ENCODE measurements at regions not wholly inside any gene's neighbourhood (a gene's known extent, or its start where the extent isn't known, plus 50 kb on each side); places are given as distances from the start of the nearest gene placed in this dataset.

- Histone ChIP-seq H3K27ac (ENCODE audit: extremely low read depth, low read depth, low read length) (no peak overlapping the region), H3K4me3 (ENCODE audit: low read depth, low read length) (no peak overlapping the region), H3K36me3 (ENCODE audit: control insufficient read depth in 2 of 2, insufficient read depth in 1 of 2, low read length in 2 of 2) (no peaks in the 10 kb centered on the region), H3K9me3 (ENCODE audit: control insufficient read depth, insufficient read depth, low read depth, low read length) (no peaks in the 10 kb centered on the region), H3K4me1 (ENCODE audit: control insufficient read depth, insufficient read depth, low read length) (no peaks in the 10 kb centered on the region)
- CTCF ChIA-PET, result no interaction called here
- no peak for TF ChIP-seq BCL11A (tag by site-specific recombination; IDR thresholded peaks at IDR 0.05; ENCODE audit: low read depth)
- no peak for TF ChIP-seq ZNF18 (tag by site-specific recombination; IDR thresholded peaks at IDR 0.05)
- TF ChIP-seq ZNF843 (tag by site-specific recombination; IDR thresholded peaks at IDR 0.05), result no peak
- no peak for TF ChIP-seq ZNF416 (tag by site-specific recombination; IDR thresholded peaks at IDR 0.05)
- TF ChIP-seq TSHZ1 (tag by site-specific recombination; IDR thresholded peaks at IDR 0.05; ENCODE audit: borderline replicate concordance), result no peak
- TF ChIP-seq ZNF23 (tag by site-specific recombination; IDR thresholded peaks at IDR 0.05; ENCODE audit: borderline replicate concordance), result no peak
- no peak for TF ChIP-seq ZNF571 (tag by site-specific recombination; IDR thresholded peaks at IDR 0.05)
- no peak for TF ChIP-seq ZEB2 (tag by site-specific recombination; IDR thresholded peaks at IDR 0.05)
- TF ChIP-seq ZNF488 (tag by site-specific recombination; IDR thresholded peaks at IDR 0.05), result no peak
- TF ChIP-seq ZBTB7A (tag by site-specific recombination; IDR thresholded peaks at IDR 0.05; ENCODE audit: low read depth), result no peak
- TF ChIP-seq ZNF274 (IDR thresholded peaks at IDR 0.05; ENCODE audit: low read length), result no peak
- no peak for TF ChIP-seq ZNF274 (tag by site-specific recombination; IDR thresholded peaks at IDR 0.05; ENCODE audit: borderline replicate concordance)
- no peak for TF ChIP-seq ZFHX2 (tag by site-specific recombination; conservative IDR thresholded peaks at IDR 0.05)
- POLR2A ChIA-PET, result no interaction called here
Measured at GRCh38 chr15:27638958-27639357, 460.2 kb downstream of the OCA2 start.

GRCh38 chr15:27635916-27636315 is 463.2 kb downstream of the OCA2 start:
- Histone ChIP-seq H3K4me3 (ENCODE audit: low read depth, low read length) (no peak overlapping the region), H3K4me1 (ENCODE audit: control insufficient read depth, insufficient read depth, low read length) (no peaks in the 10 kb centered on the region), H3K27ac (ENCODE audit: extremely low read depth, low read depth, low read length) (no peak overlapping the region), H3K36me3 (ENCODE audit: control insufficient read depth in 2 of 2, insufficient read depth in 1 of 2, low read length in 2 of 2) (no peaks in the 10 kb centered on the region), H3K9me3 (ENCODE audit: control insufficient read depth, insufficient read depth, low read depth, low read length) (no peaks in the 10 kb centered on the region)
- CTCF ChIA-PET, result no interaction called here
- TF ChIP-seq FEZF1 (tag by site-specific recombination; IDR thresholded peaks at IDR 0.05), result no peak
- TF ChIP-seq SP3 (tag by site-specific recombination; IDR thresholded peaks at IDR 0.05), result no peak
- TF ChIP-seq INSM2 (tag by site-specific recombination; IDR thresholded peaks at IDR 0.05), result no peak
- TF ChIP-seq ZNF37A (tag by site-specific recombination; IDR thresholded peaks at IDR 0.05), result no peak
- TF ChIP-seq ZNF211 (tag by site-specific recombination; IDR thresholded peaks at IDR 0.05; ENCODE audit: low read depth), result no peak
- TF ChIP-seq ZNF704 (tag by site-specific recombination; IDR thresholded peaks at IDR 0.05), result no peak
- POLR2A ChIA-PET, result no interaction called here

Data from HEK293 (cell line).